Stomach (tissue), 4 donors: ENCODE measurements at regions not wholly inside any gene's neighbourhood (a gene's known extent, or its start where the extent isn't known, plus 50 kb on each side); places are given as distances from the start of the nearest gene placed in this dataset.

ENCODE experiments used
- CTCF ChIP-seq, 7 experiments: fragments of 450-650 bp in 4 of 7; fragments of 200-600 bp in 3 of 7; sonication (generic) in 3 of 7; IDR thresholded peaks; one replicate each; pipeline ENCODE4 v1.5.1; 2016 to 2019; ENCODE audit warnings: antibody characterized with exemption in 7 of 7, control low read depth in 2 of 7, mild to moderate bottlenecking in 1 of 7
- EP300 ChIP-seq: sonication (generic); formaldehyde crosslinking; IDR thresholded peaks from one replicate; pipeline ENCODE4 v1.6.1; 2017; ENCODE audit warnings: antibody characterized with exemption
- POLR2A ChIP-seq, 4 donors: fragments of 450-650 bp; IDR thresholded peaks; one replicate each; pipeline ENCODE4 v1.6.1; 2016; ENCODE audit warnings: antibody characterized with exemption in 4 of 4, control low read depth in 2 of 4, mild to moderate bottlenecking in 1 of 4, moderate library complexity in 1 of 4

- TF ChIP-seq CTCF (IDR thresholded peaks at IDR 0.05) (no peak), POLR2A (IDR thresholded peaks at IDR 0.05) (no peak), EP300 (no peak)
These were observed 496.1 kb upstream of the DIPK2B start for GRCh38 chrX:45696736-45697135.
